CD4-positive, alpha-beta T cell treated with Interleukin-12 subunit alpha and Interleukin-12 subunit beta, for 1 hour (primary cell): ENCODE measurements at regions not wholly inside any gene's neighbourhood (a gene's known extent, or its start where the extent isn't known, plus 50 kb on each side); places are given as distances from the start of the nearest gene placed in this dataset.
"Not testable (repeated sequence)": the region's sequence is repeated elsewhere in the genome, so short reads cannot be mapped to it uniquely, and the experiment has no call there.

Source experiments
- DNase-seq: peaks from one replicate; pipeline ENCODE4 v3.0.0-alpha.2; 2020

GRCh38 chr5:92977846-92978540 is 603.0 kb downstream of the NR2F1-AS1 start:
- DNase-seq: no peak

GRCh38 chr5:92976156-92976555 is 604.9 kb downstream of the NR2F1-AS1 start:
- DNase-seq: no peak

GRCh38 chr5:92969781-92970237 is 611.2 kb downstream of the NR2F1-AS1 start:
- no peak for DNase-seq

- no peak for DNase-seq
These were observed 611.7 kb downstream of the NR2F1-AS1 start for GRCh38 chr5:92969191-92969780.

- DNase-seq: no peak
These were observed 617.2 kb downstream of the NR2F1-AS1 start for GRCh38 chr5:92963800-92964199.

GRCh38 chr5:92962752-92963151 is 618.3 kb downstream of the NR2F1-AS1 start:
- no peak for DNase-seq

- DNase-seq: no peak
These were observed 624.1 kb downstream of the NR2F1-AS1 start for GRCh38 chr5:92956886-92957285.

GRCh38 chr5:92952243-92952642 is 628.8 kb downstream of the NR2F1-AS1 start:
- DNase-seq: no peak

- DNase-seq: no peak
These were observed 629.3 kb downstream of the NR2F1-AS1 start for GRCh38 chr5:92951746-92952145.

GRCh38 chr5:92946546-92946945 is 634.5 kb downstream of the NR2F1-AS1 start:
- DNase-seq: no peak

- no peak for DNase-seq
These were observed 635.4 kb downstream of the NR2F1-AS1 start for GRCh38 chr5:92945605-92946097.

- DNase-seq: no peak
These were observed 636.0 kb downstream of the NR2F1-AS1 start for GRCh38 chr5:92944903-92945604.

GRCh38 chr5:92944337-92944736 is 636.7 kb downstream of the NR2F1-AS1 start:
- DNase-seq: no peak

- DNase-seq: no peak
These were observed 638.3 kb downstream of the NR2F1-AS1 start for GRCh38 chr5:92942762-92943161.

GRCh38 chr5:92941806-92942205 is 639.2 kb downstream of the NR2F1-AS1 start:
- no peak for DNase-seq

- DNase-seq: no peak
These were observed 641.6 kb downstream of the NR2F1-AS1 start for GRCh38 chr5:92939428-92939827.

- not testable (repeated sequence) for DNase-seq
These were observed 643.6 kb downstream of the NR2F1-AS1 start for GRCh38 chr5:92937396-92937795.

GRCh38 chr5:92930057-92930456 is 651.0 kb downstream of the NR2F1-AS1 start:
- DNase-seq: no peak

GRCh38 chr5:92927291-92927778 is 653.7 kb downstream of the NR2F1-AS1 start:
- DNase-seq: no peak

- DNase-seq: no peak
These were observed 657.1 kb downstream of the NR2F1-AS1 start for GRCh38 chr5:92923885-92924284.

- DNase-seq: no peak
These were observed 658.6 kb downstream of the NR2F1-AS1 start for GRCh38 chr5:92922231-92922967.

- DNase-seq: no peak
These were observed 664.0 kb downstream of the NR2F1-AS1 start for GRCh38 chr5:92917044-92917443.

GRCh38 chr5:92916036-92916435 is 665.0 kb downstream of the NR2F1-AS1 start:
- no peak for DNase-seq
